ENCODE measurements at regions not wholly inside any gene's neighbourhood (a gene's known extent, or its start where the extent isn't known, plus 50 kb on each side); places are given as distances from the start of the nearest gene placed in this dataset.
A peak's percentile ranks its signal among the peaks of the same experiment; 100 is the strongest.

- no peak for DNase-seq (ENCODE audit: low read depth in 2 of 2)
Measured at GRCh38 chr19:30217461-30217860, 154.7 kb upstream of the ZNF536 start.

GRCh38 chr19:30219702-30220101 lies 152.5 kb upstream of the ZNF536 start:
- no peak for DNase-seq (ENCODE audit: low read depth in 2 of 2)

- DNase-seq (ENCODE audit: low read depth in 2 of 2), result no peak
Measured at GRCh38 chr19:30221176-30221575, 151.0 kb upstream of the ZNF536 start.

DNA sequence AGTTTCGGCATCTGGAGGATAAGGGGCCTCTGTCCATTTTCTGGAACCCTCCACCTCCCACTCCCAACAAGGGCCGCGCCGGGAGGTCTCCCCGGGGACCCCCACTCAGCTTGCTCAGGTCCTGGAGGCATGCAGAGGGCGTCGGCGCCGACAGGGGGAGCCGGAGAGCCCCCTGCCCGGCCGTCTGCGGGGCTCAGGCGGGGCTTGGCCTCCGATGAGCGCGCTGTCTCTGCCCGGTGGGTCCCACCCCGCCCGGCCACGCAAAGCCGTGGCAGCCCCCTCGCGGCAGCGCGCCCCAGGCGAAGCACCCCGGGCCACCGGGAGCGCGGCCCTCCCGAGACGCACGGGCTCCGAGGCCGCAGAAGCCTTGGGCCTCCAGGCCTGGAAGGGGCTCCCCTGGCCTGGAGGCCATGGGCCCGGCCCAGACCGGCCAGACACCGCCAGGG lies 149.7 kb upstream of the ZNF536 start:
- DNase-seq (ENCODE audit: low read depth in 2 of 2), result no peak

DNA sequence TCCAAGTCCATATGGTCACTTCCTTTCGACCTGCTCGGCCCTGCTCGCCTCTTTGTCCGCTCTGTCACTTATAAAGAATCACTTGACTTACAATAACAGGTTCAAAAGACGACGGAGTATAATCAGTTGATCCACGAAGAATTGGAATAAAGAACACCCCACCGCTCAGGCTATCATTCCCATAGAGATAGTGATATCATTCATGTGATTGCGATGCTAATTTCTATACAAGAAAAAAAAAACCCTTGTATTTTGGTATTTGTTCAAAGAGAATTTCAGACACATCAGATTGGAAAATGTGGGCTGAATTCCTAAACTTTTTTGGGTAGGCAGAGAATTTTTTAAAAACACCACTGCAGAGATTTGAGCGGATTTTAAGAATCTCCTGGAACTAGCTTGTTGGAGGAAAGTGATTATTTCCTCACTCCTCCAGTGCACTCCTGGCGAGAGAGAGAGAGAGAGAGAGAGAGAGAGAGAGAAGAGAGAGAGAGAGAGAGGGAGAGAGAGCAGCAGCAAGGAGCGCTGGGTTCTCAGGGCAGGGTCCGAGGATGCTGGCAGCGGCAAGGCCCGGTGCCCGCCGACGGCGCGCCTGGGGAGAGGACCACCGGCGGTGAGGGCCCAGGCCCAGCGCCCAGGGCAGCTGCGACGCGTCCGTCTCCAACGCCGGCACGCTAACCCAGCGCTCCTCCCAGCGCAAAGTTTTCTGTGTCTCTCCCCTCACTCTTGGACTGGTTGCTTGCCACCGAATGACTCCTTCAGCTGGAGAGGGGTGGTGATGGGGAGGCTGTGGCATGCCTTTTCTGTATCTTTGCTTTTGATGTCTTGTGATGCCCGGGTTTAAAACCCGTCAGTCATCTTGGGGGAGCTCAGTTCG lies 149.0 kb upstream of the ZNF536 start:
- DNase-seq (ENCODE audit: low read depth in 2 of 2), result no peak

DNA sequence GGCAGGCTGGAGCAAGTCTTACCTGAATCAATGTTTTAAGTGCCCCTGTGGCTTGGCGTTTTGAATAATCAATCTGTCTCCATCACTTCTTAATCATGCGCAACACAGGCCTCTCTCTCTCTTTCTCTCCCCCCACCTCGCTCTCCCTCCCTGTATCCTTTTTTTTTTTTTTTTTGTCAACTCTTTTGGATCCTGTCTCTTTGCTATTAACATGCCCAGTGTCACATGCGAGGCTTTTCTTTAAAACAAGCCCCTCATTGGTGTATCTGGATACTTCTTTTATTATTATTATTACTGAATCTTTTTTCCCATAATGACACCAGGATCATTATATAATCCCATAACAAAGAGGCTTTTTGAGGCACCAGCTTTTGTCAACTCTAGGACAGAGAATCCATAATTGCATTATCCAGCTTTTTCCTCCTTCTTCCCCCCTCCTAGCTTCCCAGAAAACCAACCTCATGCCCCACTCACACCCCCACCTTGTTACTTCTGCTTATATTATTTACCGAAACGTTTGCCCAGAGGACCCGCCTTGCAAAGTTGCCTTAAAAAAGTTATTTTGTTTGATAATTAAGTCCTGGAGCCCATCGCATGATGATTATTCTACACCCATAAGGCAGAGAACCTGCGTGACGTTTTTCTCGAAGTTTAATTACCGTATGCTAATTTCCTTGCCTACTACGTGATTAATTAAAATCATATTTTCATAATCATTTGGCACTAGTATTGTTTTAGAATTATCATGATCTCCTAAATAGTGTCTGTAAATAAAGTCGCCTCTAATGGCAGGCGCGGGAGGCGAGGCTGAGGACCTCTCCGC lies 148.1 kb upstream of the ZNF536 start:
- DNase-seq (ENCODE audit: low read depth in 2 of 2), result no peak

GRCh38 chr19:30224689-30225606 lies 147.2 kb upstream of the ZNF536 start:
- DNase-seq (ENCODE audit: low read depth in 2 of 2), result no peak

GRCh38 chr19:30225676-30226463 lies 146.3 kb upstream of the ZNF536 start:
- DNase-seq (ENCODE audit: low read depth in 2 of 2), result no peak

DNA sequence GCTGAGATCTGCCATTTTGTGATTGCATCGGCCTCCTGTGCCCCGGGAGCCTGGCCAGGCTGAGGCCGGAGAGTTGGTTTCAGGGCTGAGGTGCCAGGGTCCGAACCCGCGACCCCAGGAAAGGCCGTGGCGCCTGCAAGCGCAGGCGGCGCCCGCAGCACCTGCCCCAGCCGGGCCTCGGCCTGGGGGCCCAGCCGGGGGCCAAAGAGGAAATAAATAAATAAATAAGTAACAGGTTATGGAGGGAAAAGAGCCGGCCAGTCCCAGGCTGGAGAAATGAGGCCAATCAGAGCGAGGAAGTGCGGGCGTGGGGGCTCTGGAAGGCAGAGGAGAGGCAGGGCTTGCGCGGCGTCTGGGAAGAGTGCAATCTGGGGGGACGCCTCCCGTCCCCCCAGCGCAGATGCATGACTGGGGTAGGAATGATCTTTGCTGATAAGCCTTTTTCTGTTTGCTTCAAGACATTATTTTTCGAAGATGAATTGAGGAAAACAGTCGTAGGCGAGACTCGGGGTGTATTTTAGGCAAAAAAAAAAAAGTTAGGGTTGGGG lies 145.6 kb upstream of the ZNF536 start:
- DNase-seq (ENCODE audit: low read depth in 2 of 2), result no peak

- DNase-seq (ENCODE audit: low read depth in 2 of 2), result no peak
Measured at GRCh38 chr19:30227012-30227621, 145.1 kb upstream of the ZNF536 start.

DNA sequence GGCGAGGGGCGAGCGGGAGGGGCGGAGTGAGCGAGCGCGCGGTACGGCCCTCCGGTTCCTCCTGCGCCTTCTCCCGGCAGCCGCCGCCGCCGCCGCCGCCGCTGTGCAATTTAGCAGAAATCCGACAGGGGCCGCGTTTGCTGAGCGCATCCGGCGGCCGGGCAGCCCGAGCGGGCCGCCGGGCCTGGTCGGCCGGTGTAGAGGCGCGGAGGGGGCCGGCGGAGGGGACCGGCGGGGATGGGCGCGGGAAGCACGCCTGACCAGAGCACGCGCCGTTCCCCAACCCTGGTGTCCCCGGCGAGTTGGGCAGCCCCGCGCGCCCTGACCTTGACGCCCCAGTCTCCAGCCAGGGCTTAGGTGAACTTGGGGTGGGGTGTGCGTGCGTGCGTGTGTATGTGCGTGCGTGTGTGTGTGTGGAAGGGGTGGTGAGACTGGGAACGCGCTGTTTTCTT lies 144.5 kb upstream of the ZNF536 start:
- DNase-seq (ENCODE audit: low read depth in 2 of 2), result peak; percentile 19 to 56

DNA sequence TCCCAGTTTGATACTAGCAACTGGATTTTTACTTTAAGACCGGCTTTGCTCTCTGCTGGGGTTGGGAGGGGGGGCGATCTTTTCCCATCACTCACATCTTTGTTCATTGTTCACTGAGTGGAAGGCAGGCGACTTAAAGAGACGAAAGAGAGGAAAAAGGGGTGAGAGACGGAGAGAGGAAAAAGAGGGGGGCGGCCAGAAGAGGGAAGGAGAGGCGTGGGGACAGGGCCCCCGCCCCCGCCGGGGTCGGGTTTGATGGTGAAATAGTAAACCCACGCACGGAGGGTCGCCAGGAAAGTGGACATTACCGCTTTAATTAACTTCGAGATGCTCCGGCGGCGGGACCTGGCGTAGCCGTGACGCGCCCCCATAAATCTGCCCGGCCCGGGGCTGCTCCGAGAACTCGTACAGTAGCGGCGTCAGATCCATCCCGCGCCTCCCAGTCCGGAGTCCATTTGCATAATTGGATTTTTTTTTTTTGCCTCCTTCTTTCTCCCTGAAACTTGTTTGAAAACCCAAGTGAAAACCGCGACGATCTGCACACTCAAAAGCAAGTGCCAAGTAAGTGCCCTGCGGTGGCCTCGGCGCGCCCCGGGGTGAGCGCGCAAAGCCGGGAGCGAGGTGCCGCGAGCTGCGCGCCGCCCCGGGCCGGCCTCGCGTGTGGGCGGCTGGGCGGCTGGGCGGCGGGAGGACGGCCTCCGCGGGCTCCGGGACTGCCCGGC lies 143.9 kb upstream of the ZNF536 start:
- no peak for DNase-seq (ENCODE audit: low read depth in 2 of 2)

DNA sequence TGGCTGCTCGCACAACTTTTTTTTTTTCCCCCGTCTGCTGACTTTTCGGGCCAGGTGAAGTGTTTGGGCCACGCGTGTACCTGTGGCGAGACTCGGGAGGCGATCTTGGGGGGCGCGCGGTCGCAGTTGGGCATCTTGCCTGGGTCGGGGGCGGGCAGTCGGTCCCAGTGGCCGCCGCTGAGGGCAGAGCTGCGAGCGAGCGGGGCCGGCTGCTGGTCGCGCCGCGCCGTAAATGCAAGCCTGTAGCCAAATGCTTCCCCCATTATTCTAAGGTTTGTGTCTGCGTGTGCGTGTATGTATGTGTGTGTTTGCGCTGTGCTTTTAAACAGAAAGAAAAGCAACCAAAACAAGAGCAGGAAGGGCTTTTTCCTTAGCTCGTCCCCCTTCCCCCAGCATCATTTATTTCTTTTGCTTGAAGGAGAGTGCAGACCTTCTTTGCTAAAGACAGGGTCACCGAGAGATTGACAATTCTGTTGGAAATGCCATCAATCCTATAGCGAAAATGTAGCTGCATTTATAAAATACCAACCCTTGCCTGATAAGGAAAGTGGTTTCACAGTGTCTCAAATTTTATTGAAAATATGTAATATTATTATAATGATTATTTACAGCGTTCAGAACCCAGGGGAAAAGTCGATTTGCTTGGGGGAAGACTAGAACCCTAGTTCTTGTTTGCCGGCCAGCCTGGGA lies 143.2 kb upstream of the ZNF536 start:
- no peak for DNase-seq (ENCODE audit: low read depth in 2 of 2)

GRCh38 chr19:30229525-30230174 lies 142.5 kb upstream of the ZNF536 start:
- DNase-seq (ENCODE audit: low read depth in 2 of 2), result no peak

DNA sequence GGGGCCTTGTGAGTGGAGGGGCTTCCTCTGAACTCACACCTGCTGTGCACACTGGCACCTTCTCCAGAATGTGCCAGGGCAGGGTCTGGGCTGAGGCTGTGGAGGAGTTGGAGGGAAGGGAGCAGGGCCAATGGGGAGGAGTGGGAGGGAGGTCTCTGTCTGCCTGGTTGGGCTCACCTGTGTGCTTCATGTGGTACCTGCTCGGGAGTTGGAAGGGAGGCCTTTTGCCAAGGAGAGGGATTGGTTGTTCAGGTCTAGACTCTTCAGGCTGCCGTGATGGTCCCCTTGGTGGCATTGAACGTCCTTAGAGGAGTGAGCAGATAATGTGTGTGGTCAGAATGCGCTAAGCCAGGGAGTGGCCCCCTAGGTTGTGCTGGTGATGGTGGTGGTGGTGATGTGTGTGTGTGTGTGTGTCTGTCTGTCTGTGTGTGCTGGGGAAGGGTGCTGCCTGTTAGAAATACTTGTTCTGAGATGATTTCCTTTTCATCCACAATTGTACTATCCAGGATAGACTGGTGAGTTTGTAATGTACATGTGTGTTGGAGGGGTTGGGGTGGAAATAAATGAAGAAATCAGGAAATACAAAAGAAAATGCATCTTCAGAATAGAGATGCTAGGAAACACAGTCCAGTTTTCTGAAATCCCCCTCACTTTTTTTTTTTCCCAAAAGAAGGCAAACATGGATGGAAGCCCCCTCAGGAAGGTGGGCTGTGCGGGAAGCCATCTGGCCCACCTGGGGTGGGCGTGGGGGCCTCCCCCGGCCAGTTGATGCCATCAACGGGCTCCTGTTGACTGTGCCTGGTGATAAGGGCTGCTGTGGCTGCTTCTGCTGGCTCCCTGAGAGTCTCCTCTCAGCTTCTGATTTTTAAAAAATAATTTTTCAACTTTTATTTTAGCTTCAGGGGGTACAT lies 140.5 kb upstream of the ZNF536 start:
- no peak for DNase-seq (ENCODE audit: low read depth in 2 of 2)

DNA sequence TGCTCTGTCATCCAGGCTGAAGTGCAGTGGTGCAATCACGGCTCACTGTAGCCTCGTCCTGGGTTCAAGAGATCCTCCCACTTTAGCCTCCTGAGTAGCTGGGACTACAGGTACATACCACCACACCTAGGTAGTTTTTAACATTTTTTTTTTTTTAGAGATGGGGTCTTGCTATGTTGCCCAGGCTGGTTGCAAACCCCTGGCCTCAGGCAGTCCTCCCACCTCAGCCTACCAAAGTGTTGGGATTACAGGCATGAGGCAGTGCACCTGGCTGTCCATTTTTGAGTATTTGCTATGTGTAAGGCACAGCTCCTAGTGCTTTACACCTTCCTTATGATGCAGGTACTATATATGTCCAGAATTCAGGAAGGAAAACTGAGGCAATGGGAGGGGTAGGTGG lies 138.8 kb upstream of the ZNF536 start:
- DNase-seq (ENCODE audit: low read depth in 2 of 2), result no peak

DNA sequence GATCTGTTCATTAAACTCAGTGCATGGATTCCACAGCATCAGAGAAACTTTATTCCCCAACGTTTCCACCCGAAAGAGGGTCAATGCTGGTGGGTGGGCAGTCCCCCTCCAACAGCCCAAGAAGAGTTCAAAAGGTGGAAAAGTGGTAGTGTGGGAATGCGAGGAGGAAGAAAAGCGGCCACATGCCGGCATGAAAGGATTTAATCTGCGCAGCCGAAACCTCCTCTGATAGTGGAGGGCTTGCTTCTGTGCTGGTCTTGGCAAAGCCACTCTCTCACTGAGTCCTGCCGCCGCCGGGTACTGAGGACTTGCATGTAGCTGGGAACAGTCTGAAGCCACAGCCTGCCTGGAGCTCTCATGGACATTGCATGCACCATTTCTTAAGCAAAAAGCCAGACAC lies 136.2 kb upstream of the ZNF536 start:
- DNase-seq (ENCODE audit: low read depth in 2 of 2), result no peak
